MM.1S (cell line): ENCODE measurements at regions not wholly inside any gene's neighbourhood (a gene's known extent, or its start where the extent isn't known, plus 50 kb on each side); places are given as distances from the start of the nearest gene placed in this dataset.

Experiments used
- DNase-seq: peaks from one replicate; pipeline ENCODE4 v3.0.0-alpha.2; 2015
- H2AFZ ChIP-seq: fragments of 300-600 bp; sonication (generic); 2 replicates; pipeline ENCODE4 v1.6.0; 2016; ENCODE audit warnings: antibody characterized with exemption, low read length
- H3F3A ChIP-seq: fragments of 300-600 bp; sonication (generic); 2 replicates; pipeline ENCODE4 v1.6.1; 2016; ENCODE audit warnings: mild to moderate bottlenecking, antibody characterized with exemption, low read length, moderate library complexity, mixed read lengths; ENCODE audit not compliant: insufficient read depth
- H3K27ac ChIP-seq: fragments of 300-600 bp; sonication (generic); 2 replicates; pipeline ENCODE4 v1.5.1; 2016; ENCODE audit warnings: mild to moderate bottlenecking, low read length
- H3K27me3 ChIP-seq: fragments of 300-600 bp; sonication (generic); replicated peaks from 2 replicates; pipeline ENCODE4 v1.6.0; 2016; ENCODE audit warnings: low read length; ENCODE audit not compliant: insufficient read depth
- H3K36me3 ChIP-seq: fragments of 300-600 bp; sonication (generic); replicated peaks from 2 replicates; pipeline ENCODE4 v1.6.1; 2016; ENCODE audit warnings: mild to moderate bottlenecking, low read length, mixed read lengths; ENCODE audit not compliant: insufficient read depth
- H3K4me1 ChIP-seq: fragments of 300-600 bp; sonication (generic); 2 replicates; pipeline ENCODE4 v1.6.1; 2016; ENCODE audit warnings: low read length, mixed read lengths
- H3K4me2 ChIP-seq: fragments of 300-600 bp; sonication (generic); 2 replicates; pipeline ENCODE4 v1.6.0; 2016; ENCODE audit warnings: low read depth, low read length
- H3K4me3 ChIP-seq: fragments of 300-600 bp; sonication (generic); 2 replicates; pipeline ENCODE4 v1.5.1; 2016; ENCODE audit warnings: low read length, mixed read lengths
- H3K79me2 ChIP-seq: fragments of 300-600 bp; sonication (generic); 2 replicates; pipeline ENCODE4 v1.6.1; 2016; ENCODE audit warnings: mixed run types, low read length, mixed read lengths
- H3K9ac ChIP-seq: fragments of 300-600 bp; sonication (generic); 2 replicates; pipeline ENCODE4 v1.6.1; 2016; ENCODE audit warnings: low read length, mixed read lengths
- H3K9me2 ChIP-seq: fragments of 300-600 bp; sonication (generic); replicated peaks from 2 replicates; pipeline ENCODE4 v1.6.1; 2016; ENCODE audit warnings: mild to moderate bottlenecking, low read length, mixed read lengths; ENCODE audit not compliant: insufficient read depth
- H3K9me3 ChIP-seq: fragments of 300-600 bp; sonication (generic); replicated peaks from 2 replicates; pipeline ENCODE4 v1.6.1; 2016; ENCODE audit warnings: mild to moderate bottlenecking, low read length, mixed read lengths; ENCODE audit not compliant: insufficient read depth
- H4K20me1 ChIP-seq: fragments of 300-600 bp; sonication (generic); 2 replicates; pipeline ENCODE4 v1.6.1; 2016; ENCODE audit warnings: mild to moderate bottlenecking, low read length, moderate library complexity, mixed read lengths; ENCODE audit not compliant: insufficient read depth
- EZH2 ChIP-seq: fragments of 300-600 bp; sonication (generic); optimal IDR thresholded peaks from 2 replicates; pipeline ENCODE3; 2017; ENCODE audit warnings: low read depth, mild to moderate bottlenecking, antibody characterized with exemption, low read length, mixed read lengths
- EZH2phosphoT487 ChIP-seq: fragments of 300-600 bp; sonication (generic); IDR thresholded peaks from 2 replicates; pipeline ENCODE4 v1.6.1; 2018; ENCODE audit warnings: antibody characterized with exemption, low read length
- TF ChIP-seq, protein P1 (sequence below): fragments of 300-600 bp; sonication (generic); IDR thresholded peaks from 2 replicates; pipeline ENCODE4 v1.5.1; 2016; ENCODE audit warnings: antibody characterized with exemption, low read length, mixed read lengths

DNA sequence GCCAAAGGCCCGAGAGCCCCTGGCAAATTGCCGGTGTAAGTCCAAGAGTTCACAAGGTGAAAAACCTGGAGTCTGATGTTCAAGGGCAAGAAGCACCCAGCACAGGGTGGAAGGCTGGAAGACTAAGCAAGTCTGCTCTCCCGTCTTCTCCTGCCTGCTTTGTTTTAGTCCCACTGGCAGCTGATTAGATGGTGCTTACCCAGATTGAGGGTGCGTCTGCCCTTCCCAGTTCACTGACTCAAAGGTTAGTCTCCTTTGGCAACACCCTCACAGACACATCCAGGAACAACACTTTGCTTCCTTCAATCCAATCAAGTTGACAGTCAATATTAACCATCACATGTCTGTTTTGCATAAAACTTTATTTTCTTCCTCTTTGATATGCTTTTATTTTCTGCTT, 157.4 kb downstream of the HS3ST1 start:
- Histone ChIP-seq H3F3A (no peaks in the 10 kb centered on the region), H3K9me2 (no peaks in the 10 kb centered on the region), H3K4me1 (peaks cover 13% of the 10 kb centered on the region), H3K4me3 (no peak overlapping the region), H2AFZ (no peak overlapping the region), H3K79me2 (no peaks in the 10 kb centered on the region), H3K27ac (no peak overlapping the region), H3K36me3 (no peaks in the 10 kb centered on the region), H3K9me3 (no peaks in the 10 kb centered on the region), H3K4me2 (no peak overlapping the region), H3K9ac (no peak overlapping the region), H4K20me1 (no peaks in the 10 kb centered on the region), H3K27me3 (no peaks in the 10 kb centered on the region)
- TF ChIP-seq, protein P1, sequence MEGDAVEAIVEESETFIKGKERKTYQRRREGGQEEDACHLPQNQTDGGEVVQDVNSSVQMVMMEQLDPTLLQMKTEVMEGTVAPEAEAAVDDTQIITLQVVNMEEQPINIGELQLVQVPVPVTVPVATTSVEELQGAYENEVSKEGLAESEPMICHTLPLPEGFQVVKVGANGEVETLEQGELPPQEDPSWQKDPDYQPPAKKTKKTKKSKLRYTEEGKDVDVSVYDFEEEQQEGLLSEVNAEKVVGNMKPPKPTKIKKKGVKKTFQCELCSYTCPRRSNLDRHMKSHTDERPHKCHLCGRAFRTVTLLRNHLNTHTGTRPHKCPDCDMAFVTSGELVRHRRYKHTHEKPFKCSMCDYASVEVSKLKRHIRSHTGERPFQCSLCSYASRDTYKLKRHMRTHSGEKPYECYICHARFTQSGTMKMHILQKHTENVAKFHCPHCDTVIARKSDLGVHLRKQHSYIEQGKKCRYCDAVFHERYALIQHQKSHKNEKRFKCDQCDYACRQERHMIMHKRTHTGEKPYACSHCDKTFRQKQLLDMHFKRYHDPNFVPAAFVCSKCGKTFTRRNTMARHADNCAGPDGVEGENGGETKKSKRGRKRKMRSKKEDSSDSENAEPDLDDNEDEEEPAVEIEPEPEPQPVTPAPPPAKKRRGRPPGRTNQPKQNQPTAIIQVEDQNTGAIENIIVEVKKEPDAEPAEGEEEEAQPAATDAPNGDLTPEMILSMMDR = no peak
- TF ChIP-seq EZH2 (no peak), EZH2phosphoT487 (no peak)
- no peak for DNase-seq

DNA sequence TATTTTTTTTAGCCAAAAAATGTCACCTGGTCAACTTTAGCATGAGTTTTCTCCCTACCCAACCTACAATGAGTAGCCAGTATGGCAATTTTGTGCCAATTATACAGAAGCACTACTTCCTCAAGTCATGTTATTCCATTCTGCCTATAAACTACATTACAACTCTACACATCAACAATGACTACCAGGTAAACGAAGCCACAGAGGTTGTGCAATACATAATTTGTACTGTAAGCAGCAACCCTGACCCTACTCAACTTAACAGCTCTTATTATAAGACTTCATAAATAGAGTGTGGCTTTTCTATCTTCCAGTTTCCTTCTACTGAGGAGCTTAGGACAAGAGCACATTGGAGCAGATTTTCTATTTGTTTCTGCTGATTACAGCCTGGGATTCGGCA, 160.5 kb downstream of the HS3ST1 start:
- no peak for TF ChIP-seq EZH2phosphoT487
- TF ChIP-seq, protein P1 = no peak
- TF ChIP-seq EZH2 = no peak
- H3K79me2 ChIP-seq = no peaks in the 10 kb centered on the region
- no peaks in the 10 kb centered on the region for H3K9me2 ChIP-seq
- H2AFZ ChIP-seq = no peak overlapping the region
- no peaks in the 10 kb centered on the region for H3F3A ChIP-seq
- DNase-seq = no peak
- H3K4me2 ChIP-seq = no peak overlapping the region
- no peak overlapping the region for H3K4me3 ChIP-seq
- H3K36me3 ChIP-seq = no peaks in the 10 kb centered on the region
- no peak overlapping the region for H3K9ac ChIP-seq
- H3K27me3 ChIP-seq = no peaks in the 10 kb centered on the region
- H4K20me1 ChIP-seq = no peaks in the 10 kb centered on the region
- peaks cover 13% of the 10 kb centered on the region for H3K4me1 ChIP-seq
- H3K27ac ChIP-seq = no peak overlapping the region
- H3K9me3 ChIP-seq = no peaks in the 10 kb centered on the region

DNA sequence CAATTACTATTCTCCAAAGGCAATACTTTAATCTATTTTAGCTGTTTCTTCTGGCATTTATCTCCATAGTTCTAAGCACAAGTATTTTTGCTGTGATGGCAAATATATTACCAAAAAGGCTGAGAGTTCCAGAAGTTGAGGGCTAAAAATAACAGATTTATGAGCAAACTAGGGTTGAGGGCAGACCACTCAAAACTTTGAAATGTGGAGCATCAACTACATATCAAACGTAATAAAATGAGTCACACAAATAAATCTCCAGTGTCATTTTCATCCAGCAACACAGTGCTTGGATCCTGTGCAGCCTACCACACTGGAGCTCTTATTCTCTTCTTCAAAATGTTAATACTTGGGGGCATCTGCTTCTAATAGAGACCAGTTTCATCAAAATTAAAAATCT, 163.9 kb downstream of the HS3ST1 start:
- Histone ChIP-seq H3K9me2 (no peaks in the 10 kb centered on the region), H3K79me2 (no peaks in the 10 kb centered on the region), H4K20me1 (no peaks in the 10 kb centered on the region), H3K4me1 (peaks cover 6% of the 10 kb centered on the region), H3K9me3 (no peaks in the 10 kb centered on the region), H2AFZ (no peak overlapping the region), H3K9ac (no peak overlapping the region), H3K36me3 (no peaks in the 10 kb centered on the region), H3F3A (no peaks in the 10 kb centered on the region), H3K4me2 (no peak overlapping the region), H3K27me3 (no peaks in the 10 kb centered on the region), H3K4me3 (no peak overlapping the region), H3K27ac (no peak overlapping the region)
- TF ChIP-seq EZH2 = no peak
- TF ChIP-seq, protein P1 = no peak
- TF ChIP-seq EZH2phosphoT487 = no peak
- no peak for DNase-seq
